GM10266 (cell line): ENCODE measurements at regions not wholly inside any gene's neighbourhood (a gene's known extent, or its start where the extent isn't known, plus 50 kb on each side); places are given as distances from the start of the nearest gene placed in this dataset.

Experiments
- DNase-seq: peaks from one replicate; pipeline ENCODE4 v3.0.0; 2012; ENCODE audit errors: extremely low spot score
- CTCF ChIP-seq: IDR thresholded peaks from 2 replicates; pipeline ENCODE4 v1.5.1; 2012; ENCODE audit warnings: mild to moderate bottlenecking, low read depth; ENCODE audit not compliant: control insufficient read depth, insufficient read depth; ENCODE audit errors: missing control alignments

- no peak for DNase-seq
- TF ChIP-seq CTCF, result no peak
These were observed 165.5 kb upstream of the KLF12 start for GRCh38 chr13:74299721-74300120.

GRCh38 chr13:74298923-74299322, 164.7 kb upstream of the KLF12 start:
- DNase-seq, result no peak
- TF ChIP-seq CTCF, result no peak

GRCh38 chr13:74289861-74290773, 155.9 kb upstream of the KLF12 start:
- peak; percentile 10 for DNase-seq
- TF ChIP-seq CTCF, result no peak

- DNase-seq, result no peak
- TF ChIP-seq CTCF, result no peak
These were observed 154.9 kb upstream of the KLF12 start for GRCh38 chr13:74289107-74289506.

GRCh38 chr13:74288361-74288911, 154.2 kb upstream of the KLF12 start:
- no peak for DNase-seq
- no peak for TF ChIP-seq CTCF

GRCh38 chr13:74287724-74288169, 153.5 kb upstream of the KLF12 start:
- no peak for TF ChIP-seq CTCF
- peak; percentile 49 for DNase-seq

- no peak for DNase-seq
- TF ChIP-seq CTCF, result no peak
These were observed 146.7 kb upstream of the KLF12 start for GRCh38 chr13:74280795-74281490.
